LNCAP (cell line): ENCODE measurements at regions not wholly inside any gene's neighbourhood (a gene's known extent, or its start where the extent isn't known, plus 50 kb on each side); places are given as distances from the start of the nearest gene placed in this dataset.
A peak's percentile ranks its signal among the peaks of the same experiment; 100 is the strongest.

Experiments
- TF ChIP-seq, protein P1 (sequence below): fragments of 450-650 bp; IDR thresholded peaks from 2 replicates; pipeline ENCODE4 v1.5.1; 2017; ENCODE audit warnings: mild to moderate bottlenecking

DNA sequence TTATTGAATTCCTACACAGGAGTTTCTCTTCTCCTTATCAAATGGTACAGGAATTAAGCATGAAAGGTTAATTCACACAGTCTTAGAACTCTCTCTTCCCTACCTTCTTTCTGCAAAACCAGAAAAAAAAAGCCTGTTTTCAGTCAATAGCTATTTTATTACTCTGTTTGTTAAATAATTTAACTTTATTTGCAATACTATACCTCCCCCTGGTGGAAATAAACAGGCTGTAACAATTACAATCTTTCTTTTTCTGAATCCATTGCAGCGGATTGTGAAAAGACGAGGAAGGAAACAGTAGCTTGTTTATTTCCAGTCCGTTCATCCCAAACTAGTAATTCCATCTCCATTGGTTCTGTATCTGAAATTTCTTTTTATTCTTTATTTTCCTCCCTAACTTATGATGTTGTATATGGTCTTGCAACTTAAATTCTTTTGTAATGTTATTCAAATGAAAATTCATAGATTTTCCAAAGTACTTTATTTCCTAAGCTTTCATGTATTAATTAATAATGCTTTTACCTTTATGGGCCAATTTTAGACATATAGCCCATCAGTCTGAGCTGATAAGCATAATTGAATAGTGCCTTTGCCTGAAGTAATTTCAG lies 165.2 kb downstream of the SH3BP4 start:
- TF ChIP-seq, protein P1, sequence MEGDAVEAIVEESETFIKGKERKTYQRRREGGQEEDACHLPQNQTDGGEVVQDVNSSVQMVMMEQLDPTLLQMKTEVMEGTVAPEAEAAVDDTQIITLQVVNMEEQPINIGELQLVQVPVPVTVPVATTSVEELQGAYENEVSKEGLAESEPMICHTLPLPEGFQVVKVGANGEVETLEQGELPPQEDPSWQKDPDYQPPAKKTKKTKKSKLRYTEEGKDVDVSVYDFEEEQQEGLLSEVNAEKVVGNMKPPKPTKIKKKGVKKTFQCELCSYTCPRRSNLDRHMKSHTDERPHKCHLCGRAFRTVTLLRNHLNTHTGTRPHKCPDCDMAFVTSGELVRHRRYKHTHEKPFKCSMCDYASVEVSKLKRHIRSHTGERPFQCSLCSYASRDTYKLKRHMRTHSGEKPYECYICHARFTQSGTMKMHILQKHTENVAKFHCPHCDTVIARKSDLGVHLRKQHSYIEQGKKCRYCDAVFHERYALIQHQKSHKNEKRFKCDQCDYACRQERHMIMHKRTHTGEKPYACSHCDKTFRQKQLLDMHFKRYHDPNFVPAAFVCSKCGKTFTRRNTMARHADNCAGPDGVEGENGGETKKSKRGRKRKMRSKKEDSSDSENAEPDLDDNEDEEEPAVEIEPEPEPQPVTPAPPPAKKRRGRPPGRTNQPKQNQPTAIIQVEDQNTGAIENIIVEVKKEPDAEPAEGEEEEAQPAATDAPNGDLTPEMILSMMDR = peak; percentile 59

DNA sequence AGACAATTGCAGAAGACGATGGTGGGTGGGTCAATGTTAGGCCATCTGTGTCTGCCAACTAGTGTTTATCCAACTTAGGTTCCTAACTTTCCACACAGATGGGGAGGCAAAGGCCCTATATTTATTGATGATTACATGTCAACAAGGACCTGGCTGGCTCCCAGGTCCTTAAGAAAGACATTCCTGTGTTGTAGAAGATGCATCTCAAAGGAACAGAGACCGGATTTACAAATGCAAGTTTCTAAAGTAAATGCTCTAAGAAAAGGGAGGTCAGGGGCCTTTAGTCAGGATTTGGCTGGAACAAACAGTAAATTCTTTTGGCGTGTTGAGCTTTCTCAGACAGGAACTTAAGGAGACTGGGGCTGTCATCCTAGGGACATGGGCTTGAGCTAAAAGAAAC lies 175.0 kb downstream of the SH3BP4 start:
- TF ChIP-seq, protein P1 = no peak

DNA sequence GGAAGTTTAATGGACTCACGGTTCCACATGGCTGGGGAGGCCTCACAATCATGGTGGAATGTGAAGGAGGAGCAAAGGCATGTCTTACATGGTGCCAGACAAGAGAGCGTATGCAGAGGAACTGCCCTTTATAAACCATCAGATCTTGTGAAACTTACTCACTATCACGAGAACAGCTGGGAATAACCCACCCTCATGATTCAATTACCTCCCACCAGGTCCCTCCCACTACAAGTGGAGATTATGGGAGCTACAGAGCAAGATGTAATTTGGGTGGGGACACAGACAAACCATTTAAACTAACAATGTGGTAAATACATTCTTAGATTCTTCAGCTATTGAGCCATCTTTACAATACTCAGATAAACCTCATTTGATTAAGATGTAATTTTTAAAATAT lies 176.1 kb downstream of the SH3BP4 start:
- TF ChIP-seq, protein P1 = no peak

DNA sequence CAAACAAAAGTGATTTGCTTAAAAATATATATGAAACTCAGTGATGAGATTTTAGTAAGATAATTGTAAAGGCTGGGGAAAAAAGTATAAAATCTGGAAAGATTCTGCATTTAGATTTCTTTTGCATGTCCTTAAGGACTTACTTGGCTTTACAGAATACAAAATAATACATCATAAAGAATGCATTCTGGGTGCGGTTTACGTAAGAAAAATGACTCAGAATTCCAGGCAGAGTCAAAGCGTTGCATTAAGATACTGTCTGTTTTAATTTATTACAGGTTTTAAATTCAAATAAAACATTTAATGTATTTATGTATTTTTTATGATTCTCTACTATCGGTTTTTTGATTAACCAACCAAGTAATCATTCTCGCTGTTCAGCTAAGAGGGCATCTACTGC lies 178.0 kb downstream of the SH3BP4 start:
- TF ChIP-seq, protein P1 = no peak

DNA sequence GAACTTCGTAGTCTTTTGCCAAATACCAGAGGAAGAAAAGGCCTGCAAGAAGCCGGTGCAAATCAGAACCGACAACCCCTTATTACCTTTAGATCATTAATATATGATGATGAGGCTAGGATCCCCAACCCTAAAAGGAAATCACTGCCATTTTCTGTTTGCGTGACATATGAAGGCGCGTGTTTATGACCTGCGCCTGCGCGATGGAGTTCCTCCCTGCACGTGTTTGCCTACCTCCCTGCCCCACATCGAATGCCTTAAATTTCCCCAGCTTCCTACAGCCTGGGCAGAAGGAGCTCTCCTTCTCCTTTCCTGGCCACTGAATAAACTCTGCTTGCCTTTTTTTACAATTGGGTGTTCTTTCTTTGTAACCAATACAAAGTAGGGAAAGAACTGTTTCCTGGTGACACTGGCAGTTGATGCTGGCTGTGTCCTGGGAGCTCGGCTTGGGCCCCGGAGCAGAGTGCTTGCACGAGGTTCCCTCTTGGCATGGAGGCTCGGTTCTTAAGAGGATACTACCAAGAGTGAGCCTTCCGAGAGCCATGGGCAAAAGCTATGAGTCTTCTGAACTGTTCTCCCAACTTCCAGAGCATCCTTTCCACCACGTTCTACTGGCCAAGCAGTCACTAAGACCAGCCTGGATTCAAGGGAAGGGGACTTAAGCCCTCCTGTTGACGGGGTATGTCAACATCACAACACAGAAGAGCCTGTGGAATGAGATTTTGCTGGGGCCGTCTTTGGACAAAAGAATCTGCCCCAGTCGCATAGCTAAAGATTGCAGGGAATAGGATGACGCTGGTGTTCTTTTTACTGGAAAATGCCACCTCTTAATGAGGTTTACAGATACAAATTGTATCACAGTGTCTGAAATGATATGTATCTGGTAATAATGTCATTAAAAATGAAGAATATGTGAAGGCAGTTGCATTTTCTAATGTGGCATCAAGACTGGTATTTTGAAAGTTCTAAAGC lies 179.8 kb downstream of the SH3BP4 start:
- TF ChIP-seq, protein P1 = no peak

DNA sequence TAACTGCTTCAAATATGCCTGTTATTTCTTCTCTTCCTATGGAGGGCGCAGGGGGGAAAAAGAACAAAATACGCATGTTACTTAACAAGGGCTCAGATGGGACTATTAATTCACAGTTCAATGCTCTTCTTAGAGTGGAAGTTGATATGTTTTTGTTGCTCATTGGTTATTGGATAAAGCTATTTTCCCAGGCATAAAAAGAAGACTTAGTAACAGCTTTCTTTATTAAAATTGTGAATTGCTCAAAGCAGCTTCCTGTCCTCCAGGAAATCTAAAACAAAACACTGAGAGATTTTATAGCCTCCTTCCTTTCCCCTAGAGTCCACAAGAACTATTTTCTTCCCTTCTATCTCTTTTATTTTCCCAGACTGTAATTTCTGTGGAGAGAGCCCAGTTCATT lies 180.8 kb downstream of the SH3BP4 start:
- TF ChIP-seq, protein P1 = no peak

DNA sequence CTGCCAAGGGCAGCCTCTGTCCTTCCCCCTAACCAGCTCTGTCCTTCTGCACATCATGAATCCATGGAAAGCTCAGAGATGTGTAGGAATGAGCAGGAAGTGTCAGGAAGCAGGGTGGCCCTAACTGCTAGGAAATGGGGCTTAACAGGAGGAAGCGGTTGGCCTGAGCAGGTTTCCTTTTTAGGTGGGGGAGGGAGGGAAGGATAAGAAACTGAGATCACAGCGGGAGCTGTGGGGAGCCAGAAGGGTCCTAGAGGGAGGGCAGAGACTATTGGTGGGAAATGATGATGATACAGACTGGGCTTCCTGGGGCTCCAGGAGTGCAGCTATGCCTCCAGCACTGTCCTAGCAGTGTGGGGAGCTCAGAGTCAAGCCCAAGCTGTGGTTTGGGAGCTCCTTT lies 182.0 kb downstream of the SH3BP4 start:
- TF ChIP-seq, protein P1 = no peak
